ENCODE measurements at regions not wholly inside any gene's neighbourhood (a gene's known extent, or its start where the extent isn't known, plus 50 kb on each side); places are given as distances from the start of the nearest gene placed in this dataset.

DNA sequence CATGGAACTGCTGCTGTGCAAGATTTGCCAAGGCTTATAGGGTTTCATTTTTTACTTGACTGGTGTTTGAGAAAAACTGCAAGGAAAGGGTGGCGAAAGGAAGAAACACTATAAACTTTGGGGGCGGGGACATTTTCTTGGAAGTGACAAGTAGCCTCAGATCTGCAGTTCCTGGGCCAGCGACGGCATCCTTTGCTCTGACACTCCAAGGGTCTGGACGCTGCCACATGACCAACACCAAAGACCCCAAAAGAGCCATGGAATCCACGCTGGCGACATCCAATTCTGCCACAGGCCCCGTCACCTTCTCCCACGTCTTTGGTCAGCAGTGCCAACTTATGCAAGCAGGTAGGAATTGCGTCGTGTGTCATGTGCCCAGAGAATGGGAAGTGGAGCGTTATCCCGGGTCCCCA lies 193.4 kb downstream of the PRDM2 start:
- TF ChIP-seq, protein P1, sequence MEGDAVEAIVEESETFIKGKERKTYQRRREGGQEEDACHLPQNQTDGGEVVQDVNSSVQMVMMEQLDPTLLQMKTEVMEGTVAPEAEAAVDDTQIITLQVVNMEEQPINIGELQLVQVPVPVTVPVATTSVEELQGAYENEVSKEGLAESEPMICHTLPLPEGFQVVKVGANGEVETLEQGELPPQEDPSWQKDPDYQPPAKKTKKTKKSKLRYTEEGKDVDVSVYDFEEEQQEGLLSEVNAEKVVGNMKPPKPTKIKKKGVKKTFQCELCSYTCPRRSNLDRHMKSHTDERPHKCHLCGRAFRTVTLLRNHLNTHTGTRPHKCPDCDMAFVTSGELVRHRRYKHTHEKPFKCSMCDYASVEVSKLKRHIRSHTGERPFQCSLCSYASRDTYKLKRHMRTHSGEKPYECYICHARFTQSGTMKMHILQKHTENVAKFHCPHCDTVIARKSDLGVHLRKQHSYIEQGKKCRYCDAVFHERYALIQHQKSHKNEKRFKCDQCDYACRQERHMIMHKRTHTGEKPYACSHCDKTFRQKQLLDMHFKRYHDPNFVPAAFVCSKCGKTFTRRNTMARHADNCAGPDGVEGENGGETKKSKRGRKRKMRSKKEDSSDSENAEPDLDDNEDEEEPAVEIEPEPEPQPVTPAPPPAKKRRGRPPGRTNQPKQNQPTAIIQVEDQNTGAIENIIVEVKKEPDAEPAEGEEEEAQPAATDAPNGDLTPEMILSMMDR (conservative IDR thresholded peaks at IDR 0.05; ENCODE audit: low read depth, low read length) = no peak
- TF ChIP-seq EZH2 (IDR thresholded peaks at IDR 0.05; ENCODE audit: borderline replicate concordance, low read depth, low read length, poor library complexity, severe bottlenecking) = no peak

Measured in A673 (cell line).